GM12872 (cell line): ENCODE measurements at regions not wholly inside any gene's neighbourhood (a gene's known extent, or its start where the extent isn't known, plus 50 kb on each side); places are given as distances from the start of the nearest gene placed in this dataset.

Source experiments
- TF ChIP-seq, protein P1 (sequence below): IDR thresholded peaks from 3 replicates; pipeline ENCODE4 v1.5.1; 2011; ENCODE audit warnings: low read depth, mild to moderate bottlenecking, low read length, moderate library complexity; ENCODE audit not compliant: insufficient read depth

DNA sequence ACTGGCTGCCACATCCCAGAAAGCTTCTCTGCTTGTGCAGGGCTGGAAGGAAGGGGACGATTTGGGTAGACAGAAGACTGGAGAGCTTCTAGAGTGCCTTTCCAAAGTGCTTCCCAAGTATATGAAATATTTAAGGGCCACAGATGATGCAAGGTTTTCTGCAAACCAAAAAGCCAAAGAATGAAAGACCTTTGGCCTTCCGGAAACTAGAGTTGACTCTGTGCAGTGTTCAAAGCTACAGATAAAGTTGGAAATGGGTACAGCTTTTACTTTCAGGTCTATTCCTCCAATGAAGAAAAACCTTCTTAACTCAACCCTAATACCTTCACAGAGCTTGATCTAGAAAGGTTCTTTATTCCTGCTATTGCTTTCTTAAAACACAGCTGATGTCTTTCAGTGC is 253.0 kb upstream of the KLHL29 start:
- TF ChIP-seq, protein P1, sequence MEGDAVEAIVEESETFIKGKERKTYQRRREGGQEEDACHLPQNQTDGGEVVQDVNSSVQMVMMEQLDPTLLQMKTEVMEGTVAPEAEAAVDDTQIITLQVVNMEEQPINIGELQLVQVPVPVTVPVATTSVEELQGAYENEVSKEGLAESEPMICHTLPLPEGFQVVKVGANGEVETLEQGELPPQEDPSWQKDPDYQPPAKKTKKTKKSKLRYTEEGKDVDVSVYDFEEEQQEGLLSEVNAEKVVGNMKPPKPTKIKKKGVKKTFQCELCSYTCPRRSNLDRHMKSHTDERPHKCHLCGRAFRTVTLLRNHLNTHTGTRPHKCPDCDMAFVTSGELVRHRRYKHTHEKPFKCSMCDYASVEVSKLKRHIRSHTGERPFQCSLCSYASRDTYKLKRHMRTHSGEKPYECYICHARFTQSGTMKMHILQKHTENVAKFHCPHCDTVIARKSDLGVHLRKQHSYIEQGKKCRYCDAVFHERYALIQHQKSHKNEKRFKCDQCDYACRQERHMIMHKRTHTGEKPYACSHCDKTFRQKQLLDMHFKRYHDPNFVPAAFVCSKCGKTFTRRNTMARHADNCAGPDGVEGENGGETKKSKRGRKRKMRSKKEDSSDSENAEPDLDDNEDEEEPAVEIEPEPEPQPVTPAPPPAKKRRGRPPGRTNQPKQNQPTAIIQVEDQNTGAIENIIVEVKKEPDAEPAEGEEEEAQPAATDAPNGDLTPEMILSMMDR, result no peak

DNA sequence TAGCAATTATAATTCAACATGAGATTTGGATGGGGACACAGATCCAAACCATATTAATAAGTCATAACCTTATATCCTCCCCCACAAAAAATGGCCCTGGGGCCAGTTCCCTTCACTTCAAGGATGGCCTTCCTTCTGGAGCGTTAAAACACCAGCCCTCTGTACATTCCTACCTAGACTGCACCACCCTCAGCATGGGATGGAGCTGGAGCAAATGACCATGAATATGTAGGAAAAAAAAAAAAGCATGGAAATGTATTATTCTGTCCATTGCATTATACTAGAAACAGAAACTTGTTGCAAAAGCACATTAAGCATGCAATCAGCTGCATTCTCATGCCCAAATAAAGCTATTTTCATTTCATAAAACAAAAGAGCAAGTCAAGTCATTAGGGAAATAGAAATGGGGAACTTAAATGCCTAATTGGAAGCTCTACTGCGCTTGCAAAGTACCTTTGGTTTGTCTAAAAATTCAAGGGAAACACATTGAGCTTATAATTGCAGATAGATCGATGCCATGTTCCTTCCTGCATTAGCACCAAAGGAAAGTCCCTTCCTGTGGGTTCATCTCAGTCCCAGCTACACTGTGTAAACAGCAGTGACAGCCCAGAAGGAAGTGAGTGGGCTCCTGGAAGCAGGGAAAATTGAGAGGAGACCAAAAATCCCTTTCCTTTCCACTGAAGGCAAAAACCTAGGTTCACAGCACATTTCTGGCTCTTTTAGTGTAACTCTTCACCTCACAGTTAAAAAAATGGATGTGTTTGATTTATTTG is 252.0 kb upstream of the KLHL29 start:
- TF ChIP-seq, protein P1, result no peak

DNA sequence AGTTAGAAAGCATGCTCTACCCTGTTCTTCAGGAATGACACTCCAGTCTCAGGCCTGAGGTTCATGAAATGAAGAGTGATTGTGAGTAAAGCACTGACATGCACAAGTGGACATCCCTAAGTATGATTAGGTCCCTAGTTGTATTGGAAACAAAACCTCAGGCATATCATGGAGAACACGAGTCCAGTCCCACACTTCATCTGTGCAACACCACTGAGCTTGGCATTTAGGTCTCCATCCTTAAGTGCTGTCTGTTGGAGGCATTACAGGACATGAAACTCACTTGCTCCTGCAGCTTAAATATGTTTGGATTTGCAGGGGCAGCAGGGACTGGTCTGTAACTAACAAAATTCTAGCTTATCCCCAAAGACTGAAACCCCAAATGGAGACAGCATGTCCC is 250.3 kb upstream of the KLHL29 start:
- TF ChIP-seq, protein P1, result no peak

DNA sequence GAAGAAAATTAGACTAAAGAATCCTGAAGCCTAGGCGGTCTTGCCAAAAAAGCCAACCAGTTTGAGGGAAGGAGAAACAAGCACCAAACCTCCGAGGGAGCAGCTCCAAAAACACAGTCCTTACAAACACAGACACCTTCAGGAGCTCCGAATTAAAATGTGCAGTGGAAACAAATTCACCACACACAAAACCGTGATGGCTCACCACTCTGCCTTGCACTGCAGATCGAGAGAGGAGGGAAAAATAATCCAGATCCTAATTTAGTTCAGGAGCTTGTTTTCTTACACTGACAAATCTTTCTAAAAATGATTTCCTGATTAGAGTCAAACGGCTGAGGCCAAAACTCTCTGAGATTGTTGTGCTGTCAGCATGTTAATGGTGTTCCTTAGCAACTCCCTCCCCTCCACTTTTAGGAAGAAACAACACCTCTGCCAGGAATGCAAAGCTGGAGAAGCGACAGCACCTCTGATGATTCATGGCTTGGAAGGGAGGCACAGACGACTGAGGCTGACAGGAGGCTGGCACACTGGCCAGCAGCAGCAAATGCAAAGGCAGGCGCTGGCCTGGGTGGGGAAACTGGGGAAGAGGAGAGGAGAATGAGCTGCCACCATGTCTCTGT is 249.4 kb upstream of the KLHL29 start:
- TF ChIP-seq, protein P1, result no peak

DNA sequence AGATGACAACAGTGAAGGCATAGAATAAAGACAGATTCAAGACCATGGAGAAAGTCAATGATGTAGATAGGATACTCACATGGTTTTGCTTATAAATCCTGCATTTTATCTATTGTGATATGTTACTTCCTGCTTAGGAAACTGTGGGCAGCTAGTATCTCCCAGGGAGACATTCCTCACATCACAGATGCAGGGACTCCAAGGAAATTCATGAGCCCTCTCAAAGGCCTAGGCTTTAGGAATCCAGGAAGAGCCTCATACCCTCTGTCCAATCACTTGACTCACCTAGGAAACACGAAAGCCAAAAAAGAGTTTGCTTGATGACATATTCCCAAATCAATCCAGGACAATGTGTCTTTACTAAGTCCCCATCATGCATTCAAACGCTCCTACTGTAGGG is 247.8 kb upstream of the KLHL29 start:
- TF ChIP-seq, protein P1, result no peak

DNA sequence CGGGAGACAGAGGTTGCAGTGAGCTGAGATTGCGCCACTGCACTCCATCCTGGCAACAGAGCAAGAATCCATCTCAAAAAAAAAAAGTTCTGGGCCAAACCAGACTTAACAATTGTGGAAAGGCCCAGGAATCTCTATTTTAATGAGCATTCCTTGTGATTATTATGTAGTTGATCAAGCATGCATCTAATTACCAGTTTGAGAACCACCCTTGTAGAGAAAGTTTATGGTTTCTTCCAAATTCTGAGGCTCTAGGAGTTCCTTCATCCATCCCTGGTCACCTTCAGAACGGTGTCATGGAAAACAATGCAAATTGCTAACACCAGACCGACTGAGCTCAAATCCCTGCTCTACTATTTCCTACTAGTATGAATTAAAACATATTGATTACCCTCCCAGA is 246.3 kb upstream of the KLHL29 start:
- TF ChIP-seq, protein P1, result no peak

DNA sequence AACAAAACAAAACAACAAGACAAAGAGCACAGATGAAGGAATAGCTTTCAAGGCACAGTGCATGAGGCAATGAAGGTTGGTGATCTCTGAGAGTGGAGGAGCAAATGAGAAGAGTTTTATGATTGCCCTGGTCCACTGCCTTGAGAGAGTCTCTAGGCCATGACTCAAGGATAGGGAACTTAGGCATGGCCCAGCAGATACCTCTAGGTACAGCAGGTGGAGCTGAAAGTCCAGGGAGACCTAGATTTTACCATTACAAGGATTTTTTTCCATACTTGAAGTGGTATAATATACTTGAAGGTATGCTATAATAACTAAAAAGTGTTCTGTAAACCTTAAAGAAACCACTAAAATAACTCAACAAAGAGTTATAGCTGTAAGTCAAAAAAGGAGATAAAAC is 239.5 kb upstream of the KLHL29 start:
- TF ChIP-seq, protein P1, result no peak
